ENCODE measurements at regions not wholly inside any gene's neighbourhood (a gene's known extent, or its start where the extent isn't known, plus 50 kb on each side); places are given as distances from the start of the nearest gene placed in this dataset.

DNA sequence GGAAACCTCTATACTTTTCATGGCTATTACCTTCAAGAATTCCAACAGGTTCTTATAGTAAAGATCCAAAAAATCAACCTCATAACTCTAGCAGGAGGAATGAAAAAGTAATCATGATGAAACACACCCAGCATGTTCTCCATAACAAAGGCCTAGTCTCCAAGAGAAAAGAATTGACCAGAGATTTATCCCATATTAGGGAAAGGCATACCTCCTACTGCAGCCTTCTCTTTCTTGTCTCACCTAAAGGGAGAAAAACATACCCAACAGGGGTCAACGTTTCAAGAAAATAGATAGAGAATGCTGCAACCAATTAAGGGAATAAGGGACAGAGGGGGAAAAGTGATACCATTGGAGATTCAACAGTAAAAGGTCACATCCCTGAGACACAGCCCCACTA lies 262.5 kb downstream of the FRK start (continued):
- TF ChIP-seq ZFP36 (IDR thresholded peaks at IDR 0.05; ENCODE audit: borderline replicate concordance, low read depth, low read length, partially characterized antibody) (no peak), TP53 (CRISPR knock-in tag; conservative IDR thresholded peaks at IDR 0.05) (no peak)

DNA sequence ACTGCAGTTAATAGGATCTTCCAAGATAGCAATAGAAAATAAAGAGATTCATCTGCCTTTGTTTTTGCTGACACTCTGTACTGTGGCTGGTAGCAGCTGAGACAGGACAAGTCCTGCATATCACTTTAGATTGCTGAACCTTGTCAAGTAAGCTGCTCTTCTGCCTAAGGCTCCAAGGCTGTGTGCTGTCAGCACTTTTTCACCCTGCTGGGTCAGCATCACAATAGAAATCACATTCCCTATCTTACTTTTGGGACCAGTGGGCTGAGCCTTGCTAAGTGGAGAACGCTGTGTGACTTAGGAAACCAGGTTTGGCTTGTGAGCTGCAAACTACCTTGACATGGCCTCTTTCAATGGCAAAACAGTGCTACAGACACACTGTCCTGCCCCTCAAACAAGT lies 263.9 kb downstream of the FRK start:
- Histone ChIP-seq H3K9ac (ENCODE audit: insufficient read depth, low read depth, low read length) (no peak overlapping the region), H3K9me3 (ENCODE audit: low read length) (no peaks in the 10 kb centered on the region), H3K27ac (ENCODE audit: extremely low read length, insufficient read depth, low read length) (no peak overlapping the region), H2AFZ (ENCODE audit: low read length) (no peak overlapping the region), H3K4me3 (replicated peaks in 1 of 3; ENCODE audit: insufficient read depth in 1 of 3, low read depth in 2 of 3, low read length in 3 of 3) (no peak overlapping the region), H3K4me2 (ENCODE audit: low read depth, low read length) (no peak overlapping the region), H3K27me3 (ENCODE audit: control insufficient read depth in 1 of 2, insufficient read depth in 2 of 2, low read length in 2 of 2) (no peaks in the 10 kb centered on the region), H4K20me1 (ENCODE audit: insufficient read depth, low read length) (no peaks in the 10 kb centered on the region), H3K36me3 (replicated peaks in 1 of 2; ENCODE audit: control insufficient read depth in 1 of 2, insufficient read depth in 2 of 2, low read length in 2 of 2) (no peaks in the 10 kb centered on the region), H3K79me2 (ENCODE audit: insufficient read depth, low read length) (no peaks in the 10 kb centered on the region), H3K4me1 (ENCODE audit: insufficient read depth, low read length) (no peaks in the 10 kb centered on the region)
- no peak for TF ChIP-seq SOX6 (IDR thresholded peaks at IDR 0.05)
- no peak for TF ChIP-seq SOX6 (CRISPR knock-in tag; IDR thresholded peaks at IDR 0.05)
- 0 out of 4 replicates have a peak, but pooled peaks of 1 of the 2 experiments have one; percentile 7 for TF ChIP-seq MAFK (conservative IDR thresholded peaks at IDR 0.05 in 1 of 2, IDR thresholded peaks at IDR 0.05 in 1 of 2; ENCODE audit: low read length in 2 of 2)
- intact Hi-C loops (cut with micrococcal nuclease; ENCODE audit: unreplicated experiment) (no loop called here), in situ Hi-C loops (cut with HindIII; ENCODE audit: extremely low pct_ligation_motif_present, low pct_unique_long_range_greater_than_20kb) (no loop called here)
- FAIRE-seq (no peak), DNase-seq (ENCODE audit: low spot score) (no peak), ATAC-seq (no peak)
- ChIA-PET POLR2A (no interaction called here), CTCF (ENCODE audit: low intra/inter-chr PET ratio, low total read pairs) (no interaction called here)
- no TSS peak for BruUV-seq (replicated peaks)
- 0% methylated on average over 1 of the region's 1 CpG for WGBS (ENCODE audit: low lambda C conversion rate)

DNA sequence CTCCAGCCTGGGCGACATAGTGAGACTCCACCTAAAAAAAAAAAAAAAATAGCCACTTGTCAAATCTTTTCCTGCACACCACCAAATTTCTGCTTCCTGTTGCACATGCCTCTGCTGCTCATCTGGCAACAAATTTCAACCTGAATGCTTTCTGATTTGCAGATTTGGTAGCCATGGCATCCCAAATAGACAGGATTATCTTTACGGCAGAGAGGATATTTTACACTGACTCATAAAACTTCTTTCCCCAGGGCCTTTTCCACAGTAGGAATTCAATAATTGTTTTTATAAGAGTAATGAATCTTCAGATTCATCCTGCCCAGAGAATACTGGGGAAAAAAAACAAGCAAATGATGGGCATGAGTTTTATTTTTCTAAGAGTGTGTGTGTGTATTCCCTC lies 264.6 kb downstream of the FRK start:
- H2AFZ ChIP-seq (ENCODE audit: low read length), result no peak overlapping the region
- POLR2A ChIA-PET, result no interaction called here
- no peak for FAIRE-seq
- DNase-seq (ENCODE audit: low spot score), result no peak
- no peaks in the 10 kb centered on the region for H3K9me3 ChIP-seq (ENCODE audit: low read length)
- ATAC-seq, result no peak
- intact Hi-C loops (cut with micrococcal nuclease; ENCODE audit: unreplicated experiment), result no loop called here
- H3K4me3 ChIP-seq (replicated peaks in 1 of 3; ENCODE audit: insufficient read depth in 1 of 3, low read depth in 2 of 3, low read length in 3 of 3), result no peak overlapping the region
- H3K4me2 ChIP-seq (ENCODE audit: low read depth, low read length), result no peak overlapping the region
- CTCF ChIA-PET (ENCODE audit: low intra/inter-chr PET ratio, low total read pairs), result no interaction called here
- no peaks in the 10 kb centered on the region for H3K27me3 ChIP-seq (ENCODE audit: control insufficient read depth in 1 of 2, insufficient read depth in 2 of 2, low read length in 2 of 2)
- H4K20me1 ChIP-seq (ENCODE audit: insufficient read depth, low read length), result no peaks in the 10 kb centered on the region
- no peak overlapping the region for H3K27ac ChIP-seq (ENCODE audit: extremely low read length, insufficient read depth, low read length)
- H3K36me3 ChIP-seq (replicated peaks in 1 of 2; ENCODE audit: control insufficient read depth in 1 of 2, insufficient read depth in 2 of 2, low read length in 2 of 2), result no peaks in the 10 kb centered on the region
- no peak overlapping the region for H3K9ac ChIP-seq (ENCODE audit: insufficient read depth, low read depth, low read length)
- in situ Hi-C loops (cut with HindIII; ENCODE audit: extremely low pct_ligation_motif_present, low pct_unique_long_range_greater_than_20kb), result no loop called here
- no peaks in the 10 kb centered on the region for H3K4me1 ChIP-seq (ENCODE audit: insufficient read depth, low read length)
- WGBS (ENCODE audit: low lambda C conversion rate), result 48% methylated on average over 2 of the region's 2 CpGs
- H3K79me2 ChIP-seq (ENCODE audit: insufficient read depth, low read length), result no peaks in the 10 kb centered on the region
- BruUV-seq (replicated peaks), result no TSS peak
- no peak for TF ChIP-seq ZNF264 (CRISPR knock-in tag; IDR thresholded peaks at IDR 0.05)
- TF ChIP-seq, protein P1, sequence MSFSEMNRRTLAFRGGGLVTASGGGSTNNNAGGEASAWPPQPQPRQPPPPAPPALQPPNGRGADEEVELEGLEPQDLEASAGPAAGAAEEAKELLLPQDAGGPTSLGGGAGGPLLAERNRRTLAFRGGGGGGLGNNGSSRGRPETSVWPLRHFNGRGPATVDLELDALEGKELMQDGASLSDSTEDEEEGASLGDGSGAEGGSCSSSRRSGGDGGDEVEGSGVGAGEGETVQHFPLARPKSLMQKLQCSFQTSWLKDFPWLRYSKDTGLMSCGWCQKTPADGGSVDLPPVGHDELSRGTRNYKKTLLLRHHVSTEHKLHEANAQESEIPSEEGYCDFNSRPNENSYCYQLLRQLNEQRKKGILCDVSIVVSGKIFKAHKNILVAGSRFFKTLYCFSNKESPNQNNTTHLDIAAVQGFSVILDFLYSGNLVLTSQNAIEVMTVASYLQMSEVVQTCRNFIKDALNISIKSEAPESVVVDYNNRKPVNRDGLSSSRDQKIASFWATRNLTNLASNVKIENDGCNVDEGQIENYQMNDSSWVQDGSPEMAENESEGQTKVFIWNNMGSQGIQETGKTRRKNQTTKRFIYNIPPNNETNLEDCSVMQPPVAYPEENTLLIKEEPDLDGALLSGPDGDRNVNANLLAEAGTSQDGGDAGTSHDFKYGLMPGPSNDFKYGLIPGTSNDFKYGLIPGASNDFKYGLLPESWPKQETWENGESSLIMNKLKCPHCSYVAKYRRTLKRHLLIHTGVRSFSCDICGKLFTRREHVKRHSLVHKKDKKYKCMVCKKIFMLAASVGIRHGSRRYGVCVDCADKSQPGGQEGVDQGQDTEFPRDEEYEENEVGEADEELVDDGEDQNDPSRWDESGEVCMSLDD (CRISPR knock-in tag; IDR thresholded peaks at IDR 0.05; ENCODE audit: borderline replicate concordance), result no peak
- TF ChIP-seq SRY (CRISPR knock-in tag; IDR thresholded peaks at IDR 0.05), result no peak
- no peak for TF ChIP-seq BCL6 (CRISPR knock-in tag; IDR thresholded peaks at IDR 0.05)
- no peak for TF ChIP-seq ZFP37 (CRISPR knock-in tag; IDR thresholded peaks at IDR 0.05; ENCODE audit: borderline replicate concordance)
- TF ChIP-seq MBD4 (IDR thresholded peaks at IDR 0.05; ENCODE audit: borderline replicate concordance, low read length), result no peak
- no peak for TF ChIP-seq TCF12 (IDR thresholded peaks at IDR 0.05)
- TF ChIP-seq TCF12 (CRISPR knock-in tag; IDR thresholded peaks at IDR 0.05), result no peak
- TF ChIP-seq HNF4G (IDR thresholded peaks at IDR 0.05; ENCODE audit: borderline replicate concordance, low read depth, low read length), result no peak
- no peak for TF ChIP-seq HNF4G (CRISPR knock-in tag; IDR thresholded peaks at IDR 0.05; ENCODE audit: borderline replicate concordance, low read depth)

All from HepG2 (cell line).